22Rv1 (cell line): ENCODE measurements at regions not wholly inside any gene's neighbourhood (a gene's known extent, or its start where the extent isn't known, plus 50 kb on each side); places are given as distances from the start of the nearest gene placed in this dataset.
A peak's percentile ranks its signal among the peaks of the same experiment; 100 is the strongest.

Experiments used
- H3K27ac ChIP-seq: fragments of 450-650 bp; 2 replicates; pipeline ENCODE4 v1.5.1; 2017
- ZFX ChIP-seq: fragments of 450-650 bp; IDR thresholded peaks from 2 replicates; pipeline ENCODE4 v1.6.1; 2017; ENCODE audit warnings: antibody characterized with exemption, borderline replicate concordance
- TF ChIP-seq, protein P1 (sequence below): fragments of 450-650 bp; IDR thresholded peaks from 2 replicates; pipeline ENCODE4 v1.5.1; 2017; ENCODE audit warnings: mild to moderate bottlenecking

DNA sequence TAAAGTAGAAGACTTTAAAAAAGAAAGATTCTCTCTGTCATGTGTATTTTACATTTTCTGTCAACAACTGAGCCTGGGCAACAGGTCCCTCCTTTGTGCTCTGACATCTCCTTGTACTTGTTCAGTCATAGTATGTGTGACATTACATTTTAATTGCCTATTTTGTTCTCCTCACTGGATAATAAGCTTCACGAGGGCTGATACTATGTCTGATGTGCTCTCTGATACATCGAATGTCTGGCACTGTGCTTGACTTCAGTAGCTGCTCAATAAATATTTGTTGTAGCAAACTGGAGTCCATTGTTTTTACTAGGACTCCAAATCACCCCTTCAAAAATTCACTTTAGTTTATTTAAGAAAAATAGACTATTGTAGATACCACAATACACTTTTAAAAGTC lies 482.0 kb downstream of the RASEF start:
- TF ChIP-seq, protein P1, sequence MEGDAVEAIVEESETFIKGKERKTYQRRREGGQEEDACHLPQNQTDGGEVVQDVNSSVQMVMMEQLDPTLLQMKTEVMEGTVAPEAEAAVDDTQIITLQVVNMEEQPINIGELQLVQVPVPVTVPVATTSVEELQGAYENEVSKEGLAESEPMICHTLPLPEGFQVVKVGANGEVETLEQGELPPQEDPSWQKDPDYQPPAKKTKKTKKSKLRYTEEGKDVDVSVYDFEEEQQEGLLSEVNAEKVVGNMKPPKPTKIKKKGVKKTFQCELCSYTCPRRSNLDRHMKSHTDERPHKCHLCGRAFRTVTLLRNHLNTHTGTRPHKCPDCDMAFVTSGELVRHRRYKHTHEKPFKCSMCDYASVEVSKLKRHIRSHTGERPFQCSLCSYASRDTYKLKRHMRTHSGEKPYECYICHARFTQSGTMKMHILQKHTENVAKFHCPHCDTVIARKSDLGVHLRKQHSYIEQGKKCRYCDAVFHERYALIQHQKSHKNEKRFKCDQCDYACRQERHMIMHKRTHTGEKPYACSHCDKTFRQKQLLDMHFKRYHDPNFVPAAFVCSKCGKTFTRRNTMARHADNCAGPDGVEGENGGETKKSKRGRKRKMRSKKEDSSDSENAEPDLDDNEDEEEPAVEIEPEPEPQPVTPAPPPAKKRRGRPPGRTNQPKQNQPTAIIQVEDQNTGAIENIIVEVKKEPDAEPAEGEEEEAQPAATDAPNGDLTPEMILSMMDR = no peak
- no peak for TF ChIP-seq ZFX
- peak overlapping the region; percentile 47 for H3K27ac ChIP-seq

DNA sequence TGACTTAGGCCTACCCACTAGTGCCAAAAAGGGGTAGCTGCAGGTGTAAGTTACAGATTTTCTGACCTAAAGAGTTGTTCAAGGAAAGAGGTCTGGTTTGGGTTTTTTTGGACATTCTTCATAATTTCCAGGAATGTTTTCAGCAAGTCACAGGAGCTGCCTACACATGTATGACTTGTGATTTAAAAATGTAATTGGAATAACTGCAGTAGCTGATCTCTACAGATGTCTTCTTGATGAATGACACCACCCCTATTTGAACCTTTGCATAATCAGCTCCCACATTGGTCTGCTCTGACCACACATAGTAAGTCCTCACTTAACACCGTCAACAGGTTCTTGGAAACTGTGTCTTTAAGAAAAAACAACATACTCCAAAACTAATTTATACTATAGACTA lies 481.4 kb downstream of the RASEF start:
- H3K27ac ChIP-seq = peak overlapping the region; percentile 47
- no peak for TF ChIP-seq ZFX
- TF ChIP-seq, protein P1 = no peak

DNA sequence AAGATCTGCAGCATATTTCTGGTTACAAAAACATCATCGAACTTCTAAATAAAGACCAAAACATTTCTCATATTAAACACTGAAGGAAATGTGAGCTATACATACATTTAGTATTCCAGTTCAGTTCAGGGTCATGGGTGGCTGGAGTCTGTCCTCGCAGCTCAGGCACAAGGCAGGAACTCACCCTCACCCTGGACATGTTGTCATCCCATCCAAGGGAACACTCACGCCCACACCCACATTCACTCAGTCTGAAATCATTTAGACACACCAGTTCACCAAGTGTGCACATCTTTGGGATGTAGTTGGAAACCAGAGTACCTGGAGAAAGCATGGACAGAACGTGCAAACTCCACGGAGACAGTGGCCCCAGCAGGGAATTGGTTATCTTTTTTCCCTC lies 481.0 kb downstream of the RASEF start:
- H3K27ac ChIP-seq = peak overlapping the region; percentile 47
- TF ChIP-seq, protein P1 = no peak
- TF ChIP-seq ZFX = no peak

DNA sequence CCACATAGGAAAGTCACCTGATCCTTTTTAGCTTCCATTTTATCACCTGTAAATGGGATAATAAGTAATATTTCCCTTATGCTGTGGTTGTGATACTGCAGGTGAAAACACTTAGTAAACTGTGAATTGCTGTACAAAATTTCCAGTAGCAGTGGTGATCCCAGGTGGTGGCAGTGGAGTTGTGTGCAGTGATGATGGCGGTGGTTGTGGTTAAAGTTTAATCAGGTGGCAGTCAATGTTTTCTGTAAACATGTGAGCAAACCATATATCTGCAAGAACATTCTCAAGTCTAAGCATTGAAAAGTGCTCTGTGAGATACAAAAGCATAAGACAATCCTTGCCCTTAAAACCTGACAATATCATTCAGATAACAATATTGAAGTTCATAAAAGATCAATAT lies 480.2 kb downstream of the RASEF start:
- TF ChIP-seq, protein P1 = peak; percentile 15; the same call in 1 of the 2 replicates
- no peak for TF ChIP-seq ZFX
- H3K27ac ChIP-seq = peak overlapping the region; percentile 14; the same call in 1 of the 2 replicates

DNA sequence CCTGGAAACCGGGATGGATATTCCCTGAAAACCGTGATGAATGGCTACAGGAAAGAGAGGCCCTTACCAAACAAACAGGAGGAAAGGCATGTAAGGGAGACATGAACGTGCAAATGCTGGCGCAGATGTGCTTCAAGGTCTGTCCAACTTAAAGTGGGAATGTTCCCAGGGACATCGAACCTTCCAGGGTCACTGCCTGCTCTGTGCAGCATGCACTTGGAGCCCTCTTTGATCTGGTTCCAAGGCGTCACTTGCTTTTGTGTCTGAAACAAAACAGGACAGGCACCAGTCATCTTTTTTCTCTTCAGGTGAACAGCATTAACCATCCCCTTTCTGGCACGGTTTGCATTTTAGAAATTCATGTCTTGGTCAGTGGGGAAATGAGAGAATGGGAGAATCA lies 479.4 kb downstream of the RASEF start:
- H3K27ac ChIP-seq = no peak overlapping the region
- no peak for TF ChIP-seq ZFX
- TF ChIP-seq, protein P1 = no peak

DNA sequence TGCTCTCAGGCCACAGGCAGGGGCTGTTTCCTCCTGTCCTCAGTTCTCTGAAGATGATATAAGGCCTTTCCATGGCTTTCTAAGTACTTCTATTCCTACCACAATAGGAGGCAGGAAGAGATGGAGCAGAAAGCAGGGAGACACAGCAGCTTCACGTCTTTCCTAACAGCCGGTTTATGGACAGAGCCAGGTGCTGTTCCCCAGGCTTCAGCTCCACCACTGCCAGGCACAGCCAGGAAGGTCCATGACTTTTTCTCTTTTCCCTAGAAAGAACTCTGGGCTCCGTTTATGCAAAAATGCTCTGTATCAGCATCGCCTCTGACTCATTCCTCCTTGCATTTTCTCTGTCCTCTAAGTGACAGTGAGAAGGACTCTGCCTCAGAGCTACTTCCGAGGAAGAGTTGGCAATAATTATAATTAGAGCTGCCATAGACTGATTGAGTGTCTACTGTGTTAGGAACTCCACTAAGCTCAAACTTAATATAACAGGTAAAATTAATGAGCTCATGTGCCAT lies 478.5 kb downstream of the RASEF start:
- TF ChIP-seq, protein P1 = no peak
- TF ChIP-seq ZFX = no peak
- no peak overlapping the region for H3K27ac ChIP-seq

DNA sequence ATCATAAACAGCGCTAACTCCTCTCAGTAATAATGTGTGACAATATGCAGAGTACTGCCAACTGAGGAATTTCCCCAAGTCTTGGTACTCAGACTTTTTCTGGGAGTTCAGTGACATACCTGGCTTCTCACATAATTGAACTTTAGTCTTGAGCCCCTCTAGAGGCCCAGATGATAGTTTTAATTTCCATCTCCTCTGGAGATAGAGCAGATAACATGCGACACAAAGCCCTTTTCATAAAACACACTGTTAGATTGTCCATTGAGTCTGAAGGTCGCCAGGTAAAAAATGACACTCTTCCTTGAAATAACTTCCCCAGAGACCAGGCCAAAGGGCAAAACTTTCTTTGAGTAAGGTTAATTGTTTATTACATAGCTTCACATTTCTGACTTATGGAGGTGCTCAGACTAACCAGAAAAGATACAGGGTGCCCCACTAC lies 476.0 kb downstream of the RASEF start:
- H3K27ac ChIP-seq = no peak overlapping the region
- TF ChIP-seq ZFX = no peak
- TF ChIP-seq, protein P1 = no peak
